GM18505 (cell line): ENCODE measurements at regions not wholly inside any gene's neighbourhood (a gene's known extent, or its start where the extent isn't known, plus 50 kb on each side); places are given as distances from the start of the nearest gene placed in this dataset.

Experiments used
- ATAC-seq: cut with Tn5 transposase; IDR thresholded peaks from one replicate; pipeline ENCODE4 v1.9.1; 2021; ENCODE audit not compliant: unreplicated experiment
- POLR2A ChIP-seq: IDR thresholded peaks from 4 replicates; pipeline ENCODE4 v1.6.1; 2011; ENCODE audit warnings: borderline replicate concordance; ENCODE audit not compliant: insufficient read depth, insufficient read length; ENCODE audit errors: extremely low read depth

DNA sequence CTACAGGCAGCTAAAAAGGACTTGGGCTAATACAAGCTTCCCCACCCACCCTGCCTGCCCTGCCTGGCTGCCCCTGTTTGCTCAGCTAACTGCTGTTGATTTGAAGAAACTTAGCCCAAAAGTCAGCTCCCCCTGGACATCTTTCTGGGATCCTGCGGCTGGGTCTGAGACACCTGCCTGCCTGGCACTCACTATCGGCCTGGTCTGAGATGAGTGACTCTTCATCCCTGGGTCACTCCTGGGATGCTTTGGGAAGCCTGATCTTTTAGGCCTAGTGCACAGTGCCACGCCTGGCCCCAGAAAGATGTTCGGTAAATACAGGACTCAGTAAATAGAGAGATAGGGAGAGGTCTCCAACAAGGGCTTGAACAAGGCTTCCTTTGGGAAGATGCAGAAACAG is 211.3 kb upstream of the DIO3 start:
- TF ChIP-seq POLR2A, result no peak
- ATAC-seq, result no peak

GRCh38 chr14:101350691-101351090 is 210.6 kb upstream of the DIO3 start:
- TF ChIP-seq POLR2A, result no peak
- ATAC-seq, result no peak

DNA sequence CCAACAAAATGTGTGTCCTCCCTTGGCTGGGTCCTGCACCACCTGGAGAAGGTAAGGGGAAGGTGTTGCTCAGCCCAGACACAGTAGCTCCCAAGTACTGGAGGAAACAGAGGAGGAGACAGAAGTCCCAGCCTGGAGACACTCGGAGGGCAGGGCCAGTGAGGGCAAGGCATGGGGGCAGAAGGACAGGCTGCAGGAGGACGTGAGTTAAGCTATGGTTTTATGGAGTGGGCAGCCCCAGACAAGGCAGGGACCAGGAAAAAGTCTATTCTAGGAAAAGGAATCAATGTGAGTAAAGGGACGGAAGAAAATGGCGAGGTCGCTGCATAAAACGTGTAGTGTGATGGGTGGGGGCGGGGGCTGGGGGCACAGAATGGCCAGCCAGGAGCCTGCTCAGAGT is 210.1 kb upstream of the DIO3 start:
- ATAC-seq, result no peak
- no peak for TF ChIP-seq POLR2A

- ATAC-seq, result no peak
- no peak for TF ChIP-seq POLR2A
Observed at GRCh38 chr14:101351769-101352168, 209.5 kb upstream of the DIO3 start.

GRCh38 chr14:101352567-101352966 is 208.7 kb upstream of the DIO3 start:
- no peak for ATAC-seq
- TF ChIP-seq POLR2A, result no peak

DNA sequence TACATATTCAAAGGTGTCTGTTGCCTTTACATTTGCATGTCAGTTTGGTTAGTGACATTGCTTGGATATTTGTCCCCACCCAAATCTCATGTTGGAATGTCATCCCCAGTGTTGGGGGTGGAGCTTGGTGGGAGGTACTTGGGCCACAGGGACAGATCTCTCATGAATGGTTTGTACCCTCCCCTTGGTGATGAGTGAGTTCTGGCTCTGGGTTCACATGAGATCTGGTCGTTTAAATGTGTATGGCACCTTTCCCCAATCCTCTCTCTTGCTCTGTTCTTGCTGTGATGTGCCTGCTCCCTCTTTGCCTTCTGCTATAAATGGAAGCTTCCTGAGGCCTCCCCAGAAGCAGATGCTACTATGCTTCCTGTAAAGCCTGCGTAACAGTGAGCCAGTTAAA is 207.9 kb upstream of the DIO3 start:
- TF ChIP-seq POLR2A, result no peak
- no peak for ATAC-seq

- ATAC-seq, result no peak
- TF ChIP-seq POLR2A, result no peak
Observed at GRCh38 chr14:101354726-101355125, 206.6 kb upstream of the DIO3 start.

DNA sequence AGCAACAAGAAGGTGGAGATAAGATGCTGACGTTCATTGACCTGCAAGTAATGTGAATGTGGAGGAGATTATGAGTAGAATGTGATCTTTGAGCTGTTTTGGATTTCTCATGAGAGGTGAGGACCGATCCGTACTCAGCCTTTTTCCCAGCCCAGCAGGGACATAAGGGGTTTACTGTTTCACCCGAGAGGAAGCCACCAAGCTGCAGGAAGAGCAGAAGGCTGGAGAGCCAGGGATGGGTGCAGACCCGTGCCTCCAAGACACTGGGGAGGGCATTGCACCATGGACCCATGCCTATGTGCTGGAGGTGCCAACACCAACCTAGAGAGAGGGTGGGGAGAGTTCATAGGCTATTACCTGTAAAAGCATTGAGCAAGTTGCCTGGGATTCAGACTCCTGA is 206.0 kb upstream of the DIO3 start:
- no peak for TF ChIP-seq POLR2A
- no peak for ATAC-seq

GRCh38 chr14:101357038-101357437 is 204.3 kb upstream of the DIO3 start:
- TF ChIP-seq POLR2A, result no peak
- ATAC-seq, result no peak

GRCh38 chr14:101357559-101358319 is 203.6 kb upstream of the DIO3 start:
- no peak for TF ChIP-seq POLR2A
- ATAC-seq, result no peak

DNA sequence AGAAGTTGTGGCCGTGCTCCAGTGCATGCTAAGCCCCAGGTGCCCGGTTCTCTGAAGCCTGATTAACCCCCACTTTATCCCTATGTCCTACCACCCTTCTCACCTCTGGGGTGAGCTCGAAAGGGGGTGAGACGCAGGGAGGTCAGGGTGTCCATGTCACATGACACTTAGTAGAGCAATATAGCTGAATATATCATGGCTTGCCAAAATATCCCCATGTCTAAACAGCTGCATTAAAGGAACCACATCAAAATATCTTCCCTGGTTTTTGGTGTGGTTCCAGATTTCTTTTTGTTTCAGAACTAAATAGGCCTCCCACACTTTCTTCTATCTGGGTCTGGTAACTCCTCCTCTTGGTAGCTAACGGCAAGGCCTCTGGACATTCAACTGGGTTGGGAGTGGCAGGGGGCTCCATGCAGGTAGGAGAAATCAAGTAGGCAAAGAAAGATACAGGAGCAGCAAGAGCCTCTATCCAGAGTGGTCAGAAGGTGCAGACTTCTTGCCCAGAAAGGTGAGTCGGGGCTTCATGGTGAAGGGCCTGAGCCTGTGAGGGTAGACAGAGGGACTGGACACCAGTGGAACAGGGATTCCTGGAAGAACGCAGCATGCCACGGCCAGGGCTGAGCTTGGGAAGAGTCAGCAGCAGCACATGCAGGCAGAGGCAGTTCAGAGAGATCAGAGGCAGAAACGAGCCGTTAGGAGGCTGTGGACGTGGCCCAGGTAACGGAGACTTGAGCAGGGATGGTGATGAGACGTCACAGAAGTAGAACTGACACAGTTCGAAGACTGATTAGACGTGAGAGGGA is 202.8 kb upstream of the DIO3 start:
- no peak for ATAC-seq
- no peak for TF ChIP-seq POLR2A

- no peak for ATAC-seq
- TF ChIP-seq POLR2A, result no peak
Observed at GRCh38 chr14:101359221-101360053, 201.9 kb upstream of the DIO3 start.
